ENCODE measurements at regions not wholly inside any gene's neighbourhood (a gene's known extent, or its start where the extent isn't known, plus 50 kb on each side); places are given as distances from the start of the nearest gene placed in this dataset.
A peak's percentile ranks its signal among the peaks of the same experiment; 100 is the strongest.

GRCh38 chr21:15203740-15204139, 138.9 kb upstream of the NRIP1 start:
- Histone ChIP-seq H3K36me3 (ENCODE audit: low read depth, low read length) (no peaks in the 10 kb centered on the region), H3K27ac (ENCODE audit: low read length) (no peak overlapping the region), H3K9me3 (ENCODE audit: low read length) (no peaks in the 10 kb centered on the region), H2AFZ (ENCODE audit: low read length) (peak overlapping the region; percentile 5; the same call in 1 of the 2 replicates), H3K9ac (ENCODE audit: low read length) (no peak overlapping the region), H3K4me2 (ENCODE audit: low read length) (no peak overlapping the region), H3K9me2 (replicated peaks; ENCODE audit: low read length) (no peaks in the 10 kb centered on the region), H3K4me3 (ENCODE audit: low read length) (no peak overlapping the region), H3K27me3 (ENCODE audit: low read length) (no peaks in the 10 kb centered on the region), H3F3A (ENCODE audit: low read length, unreplicated experiment) (no peaks in the 10 kb centered on the region), H3K4me1 (ENCODE audit: insufficient read depth, low read length) (peaks cover 20% of the 10 kb centered on the region), H3K79me2 (ENCODE audit: low read length) (no peaks in the 10 kb centered on the region), H4K20me1 (ENCODE audit: low read length) (no peaks in the 10 kb centered on the region)
- intact Hi-C loops (cut with micrococcal nuclease), result no loop called here
- no TSS peak for BruUV-seq (replicated peaks)
- ATAC-seq (no peak), DNase-seq (no peak)
- TF ChIP-seq EZH2 (IDR thresholded peaks at IDR 0.05; ENCODE audit: low read length, unreplicated experiment), result no peak
- no peak for TF ChIP-seq EZH2phosphoT487 (IDR thresholded peaks at IDR 0.05; ENCODE audit: borderline replicate concordance, low read length)
- no peak for TF ChIP-seq CTCF (conservative IDR thresholded peaks at IDR 0.05; ENCODE audit: low read depth, low read length)
- ChIA-PET CTCF (no interaction called here), POLR2A (ENCODE audit: unreplicated experiment) (no interaction called here)

- DNase-seq (peak; percentile 38), ATAC-seq (peak; percentile 45; the same call in 1 of the 2 replicates)
- CTCF ChIA-PET, result no interaction called here
- Histone ChIP-seq H3K9me3 (ENCODE audit: low read length) (no peaks in the 10 kb centered on the region), H4K20me1 (ENCODE audit: low read length) (no peaks in the 10 kb centered on the region), H3K9ac (ENCODE audit: low read length) (no peak overlapping the region), H3K36me3 (ENCODE audit: low read depth, low read length) (no peaks in the 10 kb centered on the region), H3K4me2 (ENCODE audit: low read length) (no peak overlapping the region), H2AFZ (ENCODE audit: low read length) (peak overlapping the region; percentile 5; the same call in 1 of the 2 replicates), H3K27ac (ENCODE audit: low read length) (no peak overlapping the region), H3K27me3 (ENCODE audit: low read length) (no peaks in the 10 kb centered on the region), H3K4me3 (ENCODE audit: low read length) (no peak overlapping the region), H3K79me2 (ENCODE audit: low read length) (no peaks in the 10 kb centered on the region), H3K9me2 (replicated peaks; ENCODE audit: low read length) (no peaks in the 10 kb centered on the region), H3K4me1 (ENCODE audit: insufficient read depth, low read length) (peaks cover 26% of the 10 kb centered on the region), H3F3A (ENCODE audit: low read length, unreplicated experiment) (no peaks in the 10 kb centered on the region)
- POLR2A ChIA-PET (ENCODE audit: unreplicated experiment), result no interaction called here
- intact Hi-C loops (cut with micrococcal nuclease), result no loop called here
- no TSS peak for BruUV-seq (replicated peaks)
- TF ChIP-seq EZH2phosphoT487 (IDR thresholded peaks at IDR 0.05; ENCODE audit: borderline replicate concordance, low read length) (no peak), EZH2 (IDR thresholded peaks at IDR 0.05; ENCODE audit: low read length, unreplicated experiment) (no peak), CTCF (conservative IDR thresholded peaks at IDR 0.05; ENCODE audit: low read depth, low read length) (no peak)
These were observed 139.6 kb upstream of the NRIP1 start for GRCh38 chr21:15204140-15204969.

GRCh38 chr21:15204970-15205286, 140.1 kb upstream of the NRIP1 start:
- Histone ChIP-seq H3K4me3 (ENCODE audit: low read length) (no peak overlapping the region), H4K20me1 (ENCODE audit: low read length) (no peaks in the 10 kb centered on the region), H3K27me3 (ENCODE audit: low read length) (no peaks in the 10 kb centered on the region), H3K36me3 (ENCODE audit: low read depth, low read length) (no peaks in the 10 kb centered on the region), H3K79me2 (ENCODE audit: low read length) (no peaks in the 10 kb centered on the region), H3K9me3 (ENCODE audit: low read length) (no peaks in the 10 kb centered on the region), H3K4me1 (ENCODE audit: insufficient read depth, low read length) (peaks cover 32% of the 10 kb centered on the region), H2AFZ (ENCODE audit: low read length) (no peak overlapping the region), H3K9me2 (replicated peaks; ENCODE audit: low read length) (no peaks in the 10 kb centered on the region), H3F3A (ENCODE audit: low read length, unreplicated experiment) (peaks cover 4% of the 10 kb centered on the region), H3K9ac (ENCODE audit: low read length) (no peak overlapping the region), H3K27ac (ENCODE audit: low read length) (no peak overlapping the region), H3K4me2 (ENCODE audit: low read length) (no peak overlapping the region)
- POLR2A ChIA-PET (ENCODE audit: unreplicated experiment), result no interaction called here
- TF ChIP-seq EZH2 (IDR thresholded peaks at IDR 0.05; ENCODE audit: low read length, unreplicated experiment), result no peak
- TF ChIP-seq CTCF (conservative IDR thresholded peaks at IDR 0.05; ENCODE audit: low read depth, low read length), result no peak
- no peak for TF ChIP-seq EZH2phosphoT487 (IDR thresholded peaks at IDR 0.05; ENCODE audit: borderline replicate concordance, low read length)
- no peak for DNase-seq
- BruUV-seq (replicated peaks), result no TSS peak
- CTCF ChIA-PET, result no interaction called here
- no peak for ATAC-seq
- intact Hi-C loops (cut with micrococcal nuclease), result no loop called here

All from PC-3 (cell line).